ENCODE measurements at regions not wholly inside any gene's neighbourhood (a gene's known extent, or its start where the extent isn't known, plus 50 kb on each side); places are given as distances from the start of the nearest gene placed in this dataset.

- no peak for TF ChIP-seq CTCF (IDR thresholded peaks at IDR 0.05)
- no peak for TF ChIP-seq POLR2A (IDR thresholded peaks at IDR 0.05)
Measured at GRCh38 chr4:116866106-116866505, 219.3 kb downstream of the TRAM1L1 start.

Data from heart left ventricle (tissue), 13 donors.